GM12892 (cell line): ENCODE measurements at regions not wholly inside any gene's neighbourhood (a gene's known extent, or its start where the extent isn't known, plus 50 kb on each side); places are given as distances from the start of the nearest gene placed in this dataset.

ENCODE experiments used
- POLR2A ChIP-seq: IDR thresholded peaks from 2 replicates; pipeline ENCODE4 v1.6.1; 2011; ENCODE audit warnings: low read depth, low read length, control low read depth
- TAF1 ChIP-seq: IDR thresholded peaks from 2 replicates; pipeline ENCODE4 v1.6.1; 2011; ENCODE audit warnings: low read depth, mild to moderate bottlenecking, control low read depth, low read length, borderline replicate concordance

DNA sequence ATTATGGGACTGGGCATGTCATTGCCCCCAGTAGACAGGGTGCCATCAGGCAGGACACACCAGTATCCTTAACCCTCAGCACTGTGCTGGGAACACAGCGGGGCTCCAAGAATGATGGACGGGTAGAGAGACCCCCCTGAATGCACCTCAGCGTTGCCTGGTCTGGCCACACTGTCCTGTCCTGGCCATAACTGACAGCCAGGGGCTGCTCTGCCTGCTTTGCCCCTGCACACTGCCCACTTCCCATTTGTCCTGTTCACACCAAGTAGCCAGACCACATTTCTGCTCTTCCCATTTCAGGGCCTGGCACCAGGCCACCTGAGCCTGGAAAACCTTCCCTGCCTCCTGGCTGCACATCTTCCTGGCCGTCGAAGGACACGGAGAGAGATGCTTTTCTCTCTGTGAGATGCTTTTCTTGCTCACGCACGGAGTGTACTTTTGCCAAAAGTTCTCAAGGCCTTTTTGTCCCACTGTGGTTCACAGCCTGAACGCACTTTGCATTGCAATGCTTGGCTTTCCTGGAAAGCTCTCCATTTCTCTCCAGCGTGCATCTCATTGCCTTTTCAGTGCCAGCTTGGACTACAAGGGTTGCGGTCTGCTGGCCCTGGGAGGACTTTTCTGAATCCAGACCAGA, 131.0 kb upstream of the EEPD1 start:
- TF ChIP-seq POLR2A (no peak), TAF1 (no peak)
